ENCODE measurements at regions not wholly inside any gene's neighbourhood (a gene's known extent, or its start where the extent isn't known, plus 50 kb on each side); places are given as distances from the start of the nearest gene placed in this dataset.

DNA sequence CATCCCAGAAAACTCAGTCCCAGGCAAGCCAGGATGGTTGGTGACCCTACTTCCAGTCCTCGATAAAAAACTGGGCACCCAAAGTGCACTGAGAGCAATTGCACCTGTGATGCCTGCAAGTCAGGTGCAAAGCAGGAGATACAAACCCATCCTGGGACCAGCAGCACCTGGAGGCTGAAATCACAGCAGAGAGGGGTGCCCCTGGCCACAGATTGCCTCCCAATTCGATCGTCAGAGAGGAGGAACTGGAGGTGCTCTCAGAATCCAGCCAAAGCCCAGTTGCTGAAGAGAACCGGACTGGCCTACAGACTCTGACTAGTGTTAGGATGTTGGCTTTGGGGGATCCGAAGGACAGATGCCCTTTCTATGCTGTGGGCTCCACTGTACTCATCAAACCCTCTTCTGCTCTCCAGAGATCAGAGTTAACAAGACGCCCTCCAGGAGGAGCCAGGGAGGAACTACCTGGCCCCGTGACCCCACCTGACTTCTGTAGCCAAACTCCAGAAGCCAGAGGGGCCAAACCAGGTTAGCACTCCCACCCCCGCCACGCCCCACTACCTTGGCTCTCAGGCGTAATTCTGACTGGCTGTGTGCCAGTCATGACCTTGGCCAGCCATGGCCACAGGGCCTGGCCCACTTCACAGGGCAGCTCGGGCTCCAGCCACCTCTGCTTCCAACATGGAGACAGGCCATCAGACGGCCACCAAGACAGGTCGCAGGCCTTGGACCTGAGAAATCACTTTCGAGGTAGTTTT is 284.5 kb upstream of the RTL1 start:
- WGBS: 80% methylated on average over 14 of the region's 14 CpGs
- ATAC-seq: no peak
- Histone ChIP-seq H3K9me3 (ENCODE audit: control insufficient read depth, low read length) (no peaks in the 10 kb centered on the region), H3K4me1 (ENCODE audit: control insufficient read depth, insufficient read depth, low read length) (no peaks in the 10 kb centered on the region), H3K4me3 (ENCODE audit: low read length) (no peak overlapping the region), H3K27me3 (ENCODE audit: control insufficient read depth, insufficient read depth) (no peaks in the 10 kb centered on the region), H3K27ac (ENCODE audit: low read length) (no peak overlapping the region)
- intact Hi-C loops (cut with DNase I): no loop called here
- DNase-seq: no peak

DNA sequence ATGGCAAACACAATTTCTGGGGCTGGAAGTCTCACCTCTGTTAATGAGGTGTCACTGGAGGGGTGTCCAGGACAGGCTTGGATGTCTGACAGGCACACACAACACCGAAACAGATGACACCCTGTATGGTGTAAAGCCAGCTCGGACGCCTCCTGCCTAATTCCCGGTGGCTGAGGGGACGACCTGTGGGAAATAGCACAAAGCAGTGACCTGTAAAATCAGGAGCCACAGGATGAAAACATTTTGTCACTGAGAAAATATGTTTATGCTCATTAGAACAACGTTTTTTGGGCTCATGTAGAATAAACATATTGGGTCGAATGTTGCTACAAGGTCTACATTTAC is 285.0 kb upstream of the RTL1 start:
- ATAC-seq: no peak
- WGBS: 78% methylated on average over 7 of the region's 7 CpGs
- H3K4me3 ChIP-seq (ENCODE audit: low read length): no peak overlapping the region
- no peak overlapping the region for H3K27ac ChIP-seq (ENCODE audit: low read length)
- intact Hi-C loops (cut with DNase I): no loop called here
- DNase-seq: no peak
- H3K4me1 ChIP-seq (ENCODE audit: control insufficient read depth, insufficient read depth, low read length): no peaks in the 10 kb centered on the region
- H3K9me3 ChIP-seq (ENCODE audit: control insufficient read depth, low read length): no peaks in the 10 kb centered on the region
- no peaks in the 10 kb centered on the region for H3K27me3 ChIP-seq (ENCODE audit: control insufficient read depth, insufficient read depth)

DNA sequence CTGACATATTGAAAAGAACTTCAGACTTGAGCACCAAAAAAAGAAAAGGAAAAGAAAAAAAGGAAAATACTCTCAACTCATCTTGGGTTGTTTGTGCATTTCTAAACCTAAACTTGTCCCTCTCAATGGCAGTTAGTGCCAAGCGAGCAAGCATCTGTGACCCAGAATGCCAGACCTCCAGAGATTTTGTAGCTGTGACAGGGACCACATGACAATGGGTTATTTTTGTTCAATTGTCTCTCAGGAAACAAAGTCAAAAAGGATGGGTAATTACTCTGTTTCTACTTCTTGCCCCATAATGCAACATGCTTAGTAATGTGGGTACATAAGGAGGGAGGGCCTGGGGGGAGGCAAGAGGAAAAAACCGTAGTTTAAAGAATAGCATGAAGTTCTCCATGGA is 285.7 kb upstream of the RTL1 start:
- intact Hi-C loops (cut with DNase I): no loop called here
- no peaks in the 10 kb centered on the region for H3K9me3 ChIP-seq (ENCODE audit: control insufficient read depth, low read length)
- H3K4me3 ChIP-seq (ENCODE audit: low read length): no peak overlapping the region
- DNase-seq (no peak), ATAC-seq (no peak)
- WGBS: 60% methylated on average over 2 of the region's 2 CpGs
- H3K27ac ChIP-seq (ENCODE audit: low read length): no peak overlapping the region
- no peaks in the 10 kb centered on the region for H3K27me3 ChIP-seq (ENCODE audit: control insufficient read depth, insufficient read depth)
- H3K4me1 ChIP-seq (ENCODE audit: control insufficient read depth, insufficient read depth, low read length): no peaks in the 10 kb centered on the region

DNA sequence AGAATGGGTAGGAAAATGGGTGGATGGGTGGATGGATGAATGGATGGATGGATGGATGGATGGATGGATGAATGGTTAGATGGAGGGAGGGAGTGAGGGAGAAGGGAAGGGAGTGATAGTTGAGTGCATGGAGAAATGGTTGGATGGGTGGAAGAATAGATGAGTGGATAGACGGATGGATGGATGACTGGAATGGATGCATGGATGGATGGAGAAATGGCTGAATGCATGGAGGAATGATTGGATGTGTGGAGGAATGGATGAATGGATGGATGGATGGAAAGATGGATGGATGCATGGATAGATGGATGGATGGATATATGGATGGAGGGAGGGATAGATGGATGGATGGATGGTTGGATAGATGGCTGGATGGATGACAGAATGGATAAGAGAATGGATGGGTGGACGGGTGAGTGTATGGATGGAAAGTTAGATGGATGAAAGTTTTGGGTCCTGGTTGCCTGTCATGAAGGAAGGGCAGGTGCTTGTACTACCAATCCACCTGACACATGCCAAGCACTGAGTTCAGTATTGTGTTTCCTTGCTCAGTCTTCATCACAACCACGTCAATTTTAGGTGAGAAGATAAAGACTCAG is 286.5 kb upstream of the RTL1 start:
- DNase-seq: no peak
- WGBS: 82% methylated on average over 3 of the region's 3 CpGs
- no peak overlapping the region for H3K4me3 ChIP-seq (ENCODE audit: low read length)

DNA sequence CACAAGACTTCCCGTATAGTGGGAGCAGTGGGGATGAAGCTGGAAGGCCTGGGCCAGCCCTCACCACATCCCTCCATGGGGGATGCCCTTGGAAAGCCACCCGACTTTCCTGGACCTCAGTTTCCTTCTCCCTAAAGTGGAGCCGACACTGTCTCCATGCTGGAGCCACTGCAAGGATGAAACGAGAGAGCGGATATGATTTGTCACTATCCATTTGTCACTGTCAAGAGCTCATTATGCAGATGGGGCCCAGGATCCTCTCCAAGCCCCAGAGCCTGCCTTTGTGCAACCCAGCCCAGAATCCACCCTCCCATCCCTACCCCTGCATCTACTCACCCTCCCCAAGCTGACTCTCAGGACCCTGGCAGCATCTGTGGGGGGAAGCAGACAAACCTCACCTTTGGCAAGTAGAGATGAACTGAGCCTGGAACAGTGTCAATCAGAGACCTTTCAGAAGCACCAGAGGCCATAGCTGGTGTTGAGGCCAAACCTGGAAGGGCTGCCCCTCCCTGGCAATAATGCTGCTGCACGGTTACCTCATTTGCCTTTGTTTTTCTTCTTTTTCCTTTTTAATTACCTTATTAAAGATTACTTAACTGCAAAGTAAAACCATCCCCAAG is 287.7 kb upstream of the RTL1 start:
- no peak overlapping the region for H3K4me3 ChIP-seq (ENCODE audit: low read length)
- no peaks in the 10 kb centered on the region for H3K27me3 ChIP-seq (ENCODE audit: control insufficient read depth, insufficient read depth)
- H3K4me1 ChIP-seq (ENCODE audit: control insufficient read depth, insufficient read depth, low read length): no peaks in the 10 kb centered on the region
- 77% methylated on average over 6 of the region's 6 CpGs for WGBS
- no peak for ATAC-seq
- intact Hi-C loops (cut with DNase I): no loop called here
- H3K27ac ChIP-seq (ENCODE audit: low read length): no peak overlapping the region
- no peaks in the 10 kb centered on the region for H3K9me3 ChIP-seq (ENCODE audit: control insufficient read depth, low read length)
- DNase-seq: no peak

More for the DNA sequence above, 286.5 kb upstream of the RTL1 start:
- no peaks in the 10 kb centered on the region for H3K4me1 ChIP-seq (ENCODE audit: control insufficient read depth, insufficient read depth, low read length)
- intact Hi-C loops (cut with DNase I): no loop called here
- ATAC-seq: no peak
- no peak overlapping the region for H3K27ac ChIP-seq (ENCODE audit: low read length)
- H3K9me3 ChIP-seq (ENCODE audit: control insufficient read depth, low read length): no peaks in the 10 kb centered on the region
- no peaks in the 10 kb centered on the region for H3K27me3 ChIP-seq (ENCODE audit: control insufficient read depth, insufficient read depth)

DNA sequence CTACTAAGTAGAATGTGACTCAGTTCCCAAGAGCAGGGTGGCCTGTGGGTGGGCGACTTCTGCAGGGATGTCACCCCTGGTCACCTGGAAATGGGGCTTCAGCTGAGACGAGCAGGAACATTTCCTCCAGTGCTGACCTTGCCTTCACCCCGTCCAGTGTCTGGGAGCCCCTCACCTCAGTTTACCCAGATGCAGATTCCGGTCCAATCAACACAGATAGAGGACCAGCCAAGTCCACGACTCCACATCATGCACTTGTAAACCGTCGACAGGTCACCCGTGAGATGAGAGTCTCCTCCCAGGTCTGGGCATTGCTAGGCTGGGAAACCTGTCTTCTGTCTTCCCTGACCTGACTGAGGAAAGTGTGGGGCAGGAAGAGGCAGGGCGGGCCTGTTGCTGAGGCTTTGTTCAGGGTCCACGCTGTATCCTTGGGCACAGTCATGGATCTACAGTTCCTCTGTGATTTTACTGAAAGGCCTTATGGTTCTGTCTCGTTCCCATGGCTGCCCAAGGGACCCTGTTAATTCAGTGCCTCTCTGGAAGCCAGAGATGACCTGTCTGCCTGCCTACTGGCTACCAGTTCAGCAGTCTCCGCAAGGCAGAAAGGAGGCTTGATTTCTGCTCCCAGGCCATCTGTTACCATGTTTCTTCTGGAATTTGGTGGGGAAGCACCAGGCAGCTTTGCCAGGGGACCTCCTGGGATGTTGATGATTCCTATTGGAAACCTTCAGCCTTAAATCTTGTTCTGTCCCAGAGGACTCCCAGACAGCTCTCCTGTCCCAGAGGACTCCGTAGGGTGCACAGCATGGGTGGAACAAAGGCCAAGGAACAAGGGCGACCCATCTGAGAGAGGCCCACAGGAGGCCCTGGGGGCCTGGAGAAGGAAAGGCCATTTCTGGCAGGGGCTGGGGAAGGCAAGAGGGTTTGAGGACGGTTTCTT is 288.5 kb upstream of the RTL1 start:
- Histone ChIP-seq H3K27me3 (ENCODE audit: control insufficient read depth, insufficient read depth) (no peaks in the 10 kb centered on the region), H3K4me3 (ENCODE audit: low read length) (no peak overlapping the region), H3K9me3 (ENCODE audit: control insufficient read depth, low read length) (no peaks in the 10 kb centered on the region), H3K27ac (ENCODE audit: low read length) (no peak overlapping the region), H3K4me1 (ENCODE audit: control insufficient read depth, insufficient read depth, low read length) (no peaks in the 10 kb centered on the region)
- WGBS: 79% methylated on average over 15 of the region's 15 CpGs
- no peak for ATAC-seq
- intact Hi-C loops (cut with DNase I): no loop called here
- DNase-seq: no peak

DNA sequence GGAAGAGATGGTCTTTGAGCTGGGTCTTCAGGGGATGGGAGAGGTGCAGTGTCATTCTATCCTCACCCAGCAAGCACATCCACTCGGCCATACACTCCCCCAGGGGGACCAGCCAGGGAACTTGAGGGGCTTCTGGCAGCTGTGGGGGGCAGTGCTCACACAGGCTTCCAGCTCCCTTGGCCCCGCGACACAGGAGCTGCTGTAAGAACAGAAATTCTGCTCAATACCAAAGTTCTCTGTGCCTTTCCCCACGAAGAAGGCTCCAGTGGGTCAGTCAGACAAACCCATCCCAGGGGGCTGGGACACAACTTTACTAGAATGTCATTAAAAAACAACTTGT is 289.1 kb upstream of the RTL1 start:
- intact Hi-C loops (cut with DNase I): no loop called here
- H3K4me1 ChIP-seq (ENCODE audit: control insufficient read depth, insufficient read depth, low read length): no peaks in the 10 kb centered on the region
- WGBS: 86% methylated on average over 4 of the region's 4 CpGs
- no peak for DNase-seq
- no peaks in the 10 kb centered on the region for H3K27me3 ChIP-seq (ENCODE audit: control insufficient read depth, insufficient read depth)
- no peak overlapping the region for H3K4me3 ChIP-seq (ENCODE audit: low read length)
- H3K27ac ChIP-seq (ENCODE audit: low read length): no peak overlapping the region
- no peaks in the 10 kb centered on the region for H3K9me3 ChIP-seq (ENCODE audit: control insufficient read depth, low read length)
- no peak for ATAC-seq

DNA sequence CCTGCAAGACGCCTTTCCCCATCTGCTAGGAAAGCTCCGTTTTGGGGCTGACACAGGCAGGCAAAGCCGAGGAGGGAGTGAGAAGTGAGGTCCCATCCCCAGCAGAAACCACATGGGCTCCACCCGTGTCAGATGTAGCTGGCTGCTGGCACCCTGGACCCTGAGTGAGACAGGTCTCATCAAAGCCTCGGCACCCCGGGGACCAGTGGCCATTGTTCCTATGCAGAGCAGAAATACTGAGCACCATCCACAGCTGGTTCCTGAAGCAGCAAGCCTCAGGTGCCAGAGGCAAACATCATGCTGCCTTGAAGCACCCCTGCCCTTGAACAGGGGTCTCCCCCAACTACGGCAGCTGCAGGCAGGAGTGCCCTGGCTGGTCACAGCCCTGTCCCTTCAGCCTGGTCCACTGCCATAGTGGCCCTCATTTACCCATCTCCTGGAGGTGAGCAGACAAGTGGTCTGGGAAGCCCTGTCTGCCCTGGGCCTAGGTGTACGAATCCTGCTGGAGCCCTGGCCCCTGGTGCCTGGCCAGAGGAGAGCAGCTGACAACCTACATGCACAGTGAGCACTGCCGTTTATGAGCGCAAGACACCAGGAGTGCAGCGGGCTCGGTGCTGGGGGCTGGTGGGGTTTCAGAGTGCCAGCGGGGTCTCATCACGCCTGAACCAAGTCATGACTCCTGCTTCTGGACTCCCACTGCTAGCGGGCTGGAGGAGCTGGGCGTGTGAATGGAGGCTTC is 289.8 kb upstream of the RTL1 start:
- WGBS: 83% methylated on average over 16 of the region's 16 CpGs

DNA sequence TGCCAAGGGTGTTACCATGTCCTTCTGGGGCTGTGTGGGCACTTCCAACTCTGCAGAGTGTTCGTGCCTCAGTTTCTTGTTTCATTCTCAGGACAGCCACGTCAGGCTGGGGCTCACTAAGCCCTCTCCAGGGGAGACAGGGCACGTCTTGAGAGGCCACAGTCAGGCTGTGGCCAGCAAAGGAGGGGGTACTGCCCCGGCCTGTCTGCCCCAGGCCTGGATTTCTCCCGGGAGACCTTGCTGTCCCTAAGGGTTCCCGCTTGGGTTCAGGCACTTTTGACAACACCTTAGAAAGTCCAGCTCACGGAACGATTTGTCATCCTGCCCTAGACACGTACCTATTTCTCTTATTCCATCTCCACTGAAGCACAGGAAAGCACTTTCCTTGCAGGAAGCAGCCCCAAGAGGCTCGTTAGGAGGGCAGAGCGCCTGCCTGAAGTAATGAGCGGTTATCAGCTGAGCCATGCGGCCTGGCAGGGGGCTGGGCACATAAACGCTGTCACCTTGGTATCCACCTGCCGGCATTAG is 290.4 kb upstream of the RTL1 start:
- peak in 1 of 3 donors; percentile 14 for DNase-seq
- H3K27me3 ChIP-seq (ENCODE audit: control insufficient read depth, insufficient read depth): no peaks in the 10 kb centered on the region
- 70% methylated on average over 15 of the region's 15 CpGs for WGBS

More for the DNA sequence above, 289.8 kb upstream of the RTL1 start:
- DNase-seq (peak in 1 of 3 donors; percentile 50), ATAC-seq (no peak)
- no peaks in the 10 kb centered on the region for H3K9me3 ChIP-seq (ENCODE audit: control insufficient read depth, low read length)
- no peaks in the 10 kb centered on the region for H3K27me3 ChIP-seq (ENCODE audit: control insufficient read depth, insufficient read depth)
- no peak overlapping the region for H3K4me3 ChIP-seq (ENCODE audit: low read length)
- intact Hi-C loops (cut with DNase I): no loop called here
- H3K4me1 ChIP-seq (ENCODE audit: control insufficient read depth, insufficient read depth, low read length): no peaks in the 10 kb centered on the region
- H3K27ac ChIP-seq (ENCODE audit: low read length): no peak overlapping the region

More for the DNA sequence above, 290.4 kb upstream of the RTL1 start:
- no peak overlapping the region for H3K27ac ChIP-seq (ENCODE audit: low read length)
- H3K4me1 ChIP-seq (ENCODE audit: control insufficient read depth, insufficient read depth, low read length): no peaks in the 10 kb centered on the region
- no peak overlapping the region for H3K4me3 ChIP-seq (ENCODE audit: low read length)
- intact Hi-C loops (cut with DNase I): no loop called here
- H3K9me3 ChIP-seq (ENCODE audit: control insufficient read depth, low read length): no peaks in the 10 kb centered on the region
- ATAC-seq: no peak
